ENCODE measurements at regions not wholly inside any gene's neighbourhood (a gene's known extent, or its start where the extent isn't known, plus 50 kb on each side); places are given as distances from the start of the nearest gene placed in this dataset.
"Not testable (repeated sequence)": the region's sequence is repeated elsewhere in the genome, so short reads cannot be mapped to it uniquely, and the experiment has no call there.

DNA sequence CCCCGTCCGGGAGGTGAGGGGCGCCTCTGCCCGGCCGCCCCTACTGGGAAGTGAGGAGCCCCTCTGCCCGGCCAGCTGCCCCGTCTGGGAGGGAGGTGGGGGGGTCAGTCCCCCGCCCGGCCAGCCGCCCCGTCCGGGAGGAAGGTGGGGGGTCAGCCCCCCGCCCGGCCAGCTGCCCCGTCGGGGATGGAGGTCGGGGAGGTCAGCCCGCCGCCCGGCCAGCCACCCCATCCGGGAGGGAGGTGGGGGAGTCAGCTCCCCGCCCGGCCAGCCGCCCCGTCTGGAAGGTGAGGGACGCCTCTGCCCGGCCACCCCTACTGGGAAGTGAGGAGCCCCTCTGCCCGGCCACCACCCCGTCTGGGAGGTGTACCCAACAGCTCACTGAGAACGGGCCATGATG lies 175.3 kb upstream of the CRIM1 start:
- FAIRE-seq; H3K9ac ChIP-seq (ENCODE audit: low read length in 3 of 3); H3K4me1 ChIP-seq (ENCODE audit: control insufficient read depth in 2 of 3, insufficient read depth in 2 of 3, low read depth in 1 of 3, low read length in 3 of 3); H3K27ac ChIP-seq (ENCODE audit: low read depth in 2 of 2, low read length in 2 of 2); H3K4me3 ChIP-seq (ENCODE audit: low read length in 3 of 3); H3K36me3 ChIP-seq (ENCODE audit: control insufficient read depth in 2 of 3, insufficient read depth in 3 of 3, low read length in 3 of 3); H3K27me3 ChIP-seq (ENCODE audit: control insufficient read depth, insufficient read depth, low read length); intact Hi-C loops (cut with DNase I); H3K9me3 ChIP-seq (ENCODE audit: control insufficient read depth in 2 of 3, insufficient read depth in 1 of 3, low read length in 3 of 3): not testable (repeated sequence)
- DNase-seq = peak in 1 of 5 donors; percentile 55

DNA sequence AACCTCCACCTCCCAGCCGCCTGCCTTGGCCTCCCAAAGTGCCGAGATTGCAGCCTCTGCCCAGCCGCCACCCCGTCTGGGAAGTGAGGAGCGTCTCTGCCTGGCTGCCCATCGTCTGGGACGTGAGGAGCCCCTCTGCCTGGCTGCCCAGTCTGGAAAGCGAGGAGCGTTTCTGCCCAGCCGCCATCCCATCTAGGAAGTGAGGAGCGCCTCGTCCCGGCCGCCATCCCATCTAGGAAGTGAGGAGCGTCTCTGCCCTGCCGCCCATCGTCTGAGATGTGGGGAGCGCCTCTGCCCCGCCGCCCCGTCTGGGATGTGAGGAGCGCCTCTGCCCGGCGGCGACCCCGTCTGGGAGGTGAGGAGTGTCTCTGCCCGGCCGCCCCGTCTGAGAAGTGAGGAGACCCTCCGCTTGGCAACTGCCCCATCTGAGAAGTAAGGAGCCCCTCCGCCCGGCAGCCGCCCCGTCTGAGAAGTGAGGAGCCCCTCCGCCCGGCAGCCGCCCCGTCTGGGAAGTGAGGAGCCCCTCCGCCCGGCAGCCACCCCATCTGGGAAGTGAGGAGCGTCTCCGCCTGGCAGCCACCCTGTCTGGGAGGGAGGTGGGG lies 175.8 kb upstream of the CRIM1 start:
- H3K27ac ChIP-seq (ENCODE audit: low read depth in 2 of 2, low read length in 2 of 2); FAIRE-seq; H3K9me3 ChIP-seq (ENCODE audit: control insufficient read depth in 2 of 3, insufficient read depth in 1 of 3, low read length in 3 of 3); H3K4me3 ChIP-seq (ENCODE audit: low read length in 3 of 3); H3K9ac ChIP-seq (ENCODE audit: low read length in 3 of 3); H3K4me1 ChIP-seq (ENCODE audit: control insufficient read depth in 2 of 3, insufficient read depth in 2 of 3, low read depth in 1 of 3, low read length in 3 of 3); intact Hi-C loops (cut with DNase I); H3K27me3 ChIP-seq (ENCODE audit: control insufficient read depth, insufficient read depth, low read length); H3K36me3 ChIP-seq (ENCODE audit: control insufficient read depth in 2 of 3, insufficient read depth in 3 of 3, low read length in 3 of 3): not testable (repeated sequence)
- DNase-seq = peak in 1 of 5 donors; percentile 55

DNA sequence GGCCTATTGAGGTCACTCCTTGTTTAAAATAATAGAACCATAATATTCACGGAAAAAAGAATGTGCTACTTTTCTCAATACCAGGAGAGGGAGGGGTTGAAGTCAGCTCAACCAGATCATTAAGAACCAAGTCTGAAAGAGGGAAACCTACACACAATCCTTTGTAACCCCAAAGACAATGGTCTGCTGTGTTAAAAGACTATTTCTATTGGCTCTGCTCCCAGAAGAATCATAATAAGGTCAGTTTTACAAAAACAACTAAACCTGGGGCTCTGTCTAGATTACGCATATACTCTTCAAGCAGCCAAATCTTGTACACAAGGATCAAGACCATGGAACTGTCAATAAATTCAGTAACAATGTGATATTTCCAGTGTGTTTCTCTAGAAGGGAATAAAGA lies 177.2 kb upstream of the CRIM1 start:
- no peak overlapping the region for H3K9ac ChIP-seq (ENCODE audit: low read length in 3 of 3)
- DNase-seq = no peak
- no peak for FAIRE-seq
- intact Hi-C loops (cut with DNase I) = no loop called here
- H3K4me1 ChIP-seq (ENCODE audit: control insufficient read depth in 2 of 3, insufficient read depth in 2 of 3, low read depth in 1 of 3, low read length in 3 of 3) = no peaks in the 10 kb centered on the region
- H3K9me3 ChIP-seq (ENCODE audit: control insufficient read depth in 2 of 3, insufficient read depth in 1 of 3, low read length in 3 of 3) = no peaks in the 10 kb centered on the region
- TF ChIP-seq, protein P1, sequence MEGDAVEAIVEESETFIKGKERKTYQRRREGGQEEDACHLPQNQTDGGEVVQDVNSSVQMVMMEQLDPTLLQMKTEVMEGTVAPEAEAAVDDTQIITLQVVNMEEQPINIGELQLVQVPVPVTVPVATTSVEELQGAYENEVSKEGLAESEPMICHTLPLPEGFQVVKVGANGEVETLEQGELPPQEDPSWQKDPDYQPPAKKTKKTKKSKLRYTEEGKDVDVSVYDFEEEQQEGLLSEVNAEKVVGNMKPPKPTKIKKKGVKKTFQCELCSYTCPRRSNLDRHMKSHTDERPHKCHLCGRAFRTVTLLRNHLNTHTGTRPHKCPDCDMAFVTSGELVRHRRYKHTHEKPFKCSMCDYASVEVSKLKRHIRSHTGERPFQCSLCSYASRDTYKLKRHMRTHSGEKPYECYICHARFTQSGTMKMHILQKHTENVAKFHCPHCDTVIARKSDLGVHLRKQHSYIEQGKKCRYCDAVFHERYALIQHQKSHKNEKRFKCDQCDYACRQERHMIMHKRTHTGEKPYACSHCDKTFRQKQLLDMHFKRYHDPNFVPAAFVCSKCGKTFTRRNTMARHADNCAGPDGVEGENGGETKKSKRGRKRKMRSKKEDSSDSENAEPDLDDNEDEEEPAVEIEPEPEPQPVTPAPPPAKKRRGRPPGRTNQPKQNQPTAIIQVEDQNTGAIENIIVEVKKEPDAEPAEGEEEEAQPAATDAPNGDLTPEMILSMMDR (IDR thresholded peaks at IDR 0.05; ENCODE audit: borderline replicate concordance, extremely low read depth, insufficient read depth) = no peak
- no peak overlapping the region for H3K27ac ChIP-seq (ENCODE audit: low read depth in 2 of 2, low read length in 2 of 2)
- H3K4me3 ChIP-seq (ENCODE audit: low read length in 3 of 3) = no peak overlapping the region
- no peaks in the 10 kb centered on the region for H3K27me3 ChIP-seq (ENCODE audit: control insufficient read depth, insufficient read depth, low read length)
- H3K36me3 ChIP-seq (ENCODE audit: control insufficient read depth in 2 of 3, insufficient read depth in 3 of 3, low read length in 3 of 3) = no peaks in the 10 kb centered on the region

DNA sequence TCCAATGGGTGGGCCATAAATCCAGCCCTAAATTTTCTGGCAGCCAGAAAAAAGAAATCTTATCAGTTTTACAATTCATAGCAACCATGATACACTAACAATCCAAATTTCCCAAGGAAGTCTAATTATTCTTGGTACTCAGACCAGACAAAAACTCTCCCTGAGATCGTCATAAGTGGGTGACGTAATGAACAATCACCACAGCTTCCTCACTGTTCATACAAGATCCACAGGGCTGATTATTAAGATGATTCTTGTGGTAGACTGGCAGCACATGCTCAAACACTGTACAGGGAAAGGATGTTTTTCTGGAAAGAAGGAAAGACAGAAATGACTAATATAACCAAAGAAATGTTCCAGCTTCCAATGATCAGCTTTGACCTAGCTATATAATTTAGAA lies 178.3 kb upstream of the CRIM1 start:
- intact Hi-C loops (cut with DNase I) = no loop called here
- DNase-seq (no peak), FAIRE-seq (no peak)
- Histone ChIP-seq H3K27ac (ENCODE audit: low read depth in 2 of 2, low read length in 2 of 2) (no peak overlapping the region), H3K36me3 (ENCODE audit: control insufficient read depth in 2 of 3, insufficient read depth in 3 of 3, low read length in 3 of 3) (no peaks in the 10 kb centered on the region), H3K4me3 (ENCODE audit: low read length in 3 of 3) (no peak overlapping the region), H3K9ac (ENCODE audit: low read length in 3 of 3) (no peak overlapping the region), H3K27me3 (ENCODE audit: control insufficient read depth, insufficient read depth, low read length) (no peaks in the 10 kb centered on the region), H3K9me3 (ENCODE audit: control insufficient read depth in 2 of 3, insufficient read depth in 1 of 3, low read length in 3 of 3) (no peaks in the 10 kb centered on the region), H3K4me1 (ENCODE audit: control insufficient read depth in 2 of 3, insufficient read depth in 2 of 3, low read depth in 1 of 3, low read length in 3 of 3) (no peaks in the 10 kb centered on the region)
- TF ChIP-seq, protein P1 (IDR thresholded peaks at IDR 0.05; ENCODE audit: borderline replicate concordance, extremely low read depth, insufficient read depth) = no peak

Measured in kidney (tissue), 13 donors.